GM23248 (cell line): ENCODE measurements at regions not wholly inside any gene's neighbourhood (a gene's known extent, or its start where the extent isn't known, plus 50 kb on each side); places are given as distances from the start of the nearest gene placed in this dataset.

ENCODE experiments used
- EZH2 ChIP-seq: fragments of 200-600 bp; sonication (generic); IDR thresholded peaks from 2 replicates; pipeline ENCODE4 v1.6.1; 2018; ENCODE audit warnings: antibody characterized with exemption, mild to moderate bottlenecking; ENCODE audit not compliant: insufficient read depth, poor library complexity, severe bottlenecking
- EZH2phosphoT487 ChIP-seq: fragments of 200-600 bp; sonication (generic); IDR thresholded peaks from 2 replicates; pipeline ENCODE4 v1.6.1; 2018; ENCODE audit warnings: antibody characterized with exemption, moderate library complexity, mild to moderate bottlenecking, low read depth; ENCODE audit not compliant: insufficient read depth

GRCh38 chr3:148500881-148501280 lies 196.8 kb upstream of the AGTR1 start:
- TF ChIP-seq EZH2 = no peak
- TF ChIP-seq EZH2phosphoT487 = no peak
